ENCODE measurements at regions not wholly inside any gene's neighbourhood (a gene's known extent, or its start where the extent isn't known, plus 50 kb on each side); places are given as distances from the start of the nearest gene placed in this dataset.
"Not testable (repeated sequence)": the region's sequence is repeated elsewhere in the genome, so short reads cannot be mapped to it uniquely, and the experiment has no call there.

GRCh38 chr9:80489329-80489728 lies 917.6 kb downstream of the TLE4 start:
- no peak for DNase-seq (ENCODE audit: low read depth in 2 of 2)

- DNase-seq (ENCODE audit: low read depth in 2 of 2), result no peak
These were observed 913.9 kb downstream of the TLE4 start for GRCh38 chr9:80485420-80486250.

GRCh38 chr9:80482251-80482650 lies 910.5 kb downstream of the TLE4 start:
- not testable (repeated sequence) for DNase-seq (ENCODE audit: low read depth in 2 of 2)

GRCh38 chr9:80467632-80468031 lies 895.9 kb downstream of the TLE4 start:
- no peak for DNase-seq (ENCODE audit: low read depth in 2 of 2)

GRCh38 chr9:80465556-80465955 lies 893.8 kb downstream of the TLE4 start:
- DNase-seq (ENCODE audit: low read depth in 2 of 2), result no peak

- DNase-seq (ENCODE audit: low read depth in 2 of 2), result no peak
These were observed 877.7 kb downstream of the TLE4 start for GRCh38 chr9:80449513-80449912.

GRCh38 chr9:80448996-80449395 lies 877.2 kb downstream of the TLE4 start:
- DNase-seq (ENCODE audit: low read depth in 2 of 2), result no peak

- DNase-seq (ENCODE audit: low read depth in 2 of 2), result no peak
These were observed 876.1 kb downstream of the TLE4 start for GRCh38 chr9:80447876-80448275.

GRCh38 chr9:80440724-80441123 lies 869.0 kb downstream of the TLE4 start:
- DNase-seq (ENCODE audit: low read depth in 2 of 2), result no peak

- DNase-seq (ENCODE audit: low read depth in 2 of 2), result no peak
These were observed 866.1 kb downstream of the TLE4 start for GRCh38 chr9:80437825-80438224.

- DNase-seq (ENCODE audit: low read depth in 2 of 2), result no peak
These were observed 865.4 kb downstream of the TLE4 start for GRCh38 chr9:80437091-80437640.

GRCh38 chr9:80435591-80435990 lies 863.8 kb downstream of the TLE4 start:
- no peak for DNase-seq (ENCODE audit: low read depth in 2 of 2)

GRCh38 chr9:80426992-80427391 lies 855.2 kb downstream of the TLE4 start:
- DNase-seq (ENCODE audit: low read depth in 2 of 2), result no peak

- no peak for DNase-seq (ENCODE audit: low read depth in 2 of 2)
These were observed 845.5 kb downstream of the TLE4 start for GRCh38 chr9:80417211-80417773.

GRCh38 chr9:80410106-80410505 lies 838.3 kb downstream of the TLE4 start:
- no peak for DNase-seq (ENCODE audit: low read depth in 2 of 2)

GRCh38 chr9:80407220-80407619 lies 835.5 kb downstream of the TLE4 start:
- DNase-seq (ENCODE audit: low read depth in 2 of 2), result no peak

- DNase-seq (ENCODE audit: low read depth in 2 of 2), result no peak
These were observed 829.5 kb downstream of the TLE4 start for GRCh38 chr9:80401243-80401642.

- DNase-seq (ENCODE audit: low read depth in 2 of 2), result no peak
These were observed 829.0 kb downstream of the TLE4 start for GRCh38 chr9:80400624-80401230.

- no peak for DNase-seq (ENCODE audit: low read depth in 2 of 2)
These were observed 827.8 kb downstream of the TLE4 start for GRCh38 chr9:80399606-80400005.

GRCh38 chr9:80387828-80388227 lies 816.1 kb downstream of the TLE4 start:
- no peak for DNase-seq (ENCODE audit: low read depth in 2 of 2)

GRCh38 chr9:80385246-80385645 lies 813.5 kb downstream of the TLE4 start:
- no peak for DNase-seq (ENCODE audit: low read depth in 2 of 2)

GRCh38 chr9:80383331-80383730 lies 811.6 kb downstream of the TLE4 start:
- DNase-seq (ENCODE audit: low read depth in 2 of 2), result no peak
